Choroid plexus epithelial cell (primary cell): ENCODE measurements at regions not wholly inside any gene's neighbourhood (a gene's known extent, or its start where the extent isn't known, plus 50 kb on each side); places are given as distances from the start of the nearest gene placed in this dataset.
A peak's percentile ranks its signal among the peaks of the same experiment; 100 is the strongest.

Experiments used
- DNase-seq: peaks from one replicate; pipeline ENCODE4 v3.0.0-alpha.2; 2010; ENCODE audit warnings: low read depth
- H3K4me3 ChIP-seq: 2 replicates; pipeline ENCODE4 v1.5.1; 2011; ENCODE audit warnings: low read depth, mild to moderate bottlenecking, control low read depth, low read length, moderate library complexity
- TF ChIP-seq, protein P1 (sequence below): conservative IDR thresholded peaks from 2 replicates; pipeline ENCODE4 v1.5.1; 2011; ENCODE audit warnings: low read depth, mild to moderate bottlenecking, control low read depth, inconsistent platforms, low read length, moderate library complexity

- no peak overlapping the region for H3K4me3 ChIP-seq
- DNase-seq = no peak
- TF ChIP-seq, protein P1, sequence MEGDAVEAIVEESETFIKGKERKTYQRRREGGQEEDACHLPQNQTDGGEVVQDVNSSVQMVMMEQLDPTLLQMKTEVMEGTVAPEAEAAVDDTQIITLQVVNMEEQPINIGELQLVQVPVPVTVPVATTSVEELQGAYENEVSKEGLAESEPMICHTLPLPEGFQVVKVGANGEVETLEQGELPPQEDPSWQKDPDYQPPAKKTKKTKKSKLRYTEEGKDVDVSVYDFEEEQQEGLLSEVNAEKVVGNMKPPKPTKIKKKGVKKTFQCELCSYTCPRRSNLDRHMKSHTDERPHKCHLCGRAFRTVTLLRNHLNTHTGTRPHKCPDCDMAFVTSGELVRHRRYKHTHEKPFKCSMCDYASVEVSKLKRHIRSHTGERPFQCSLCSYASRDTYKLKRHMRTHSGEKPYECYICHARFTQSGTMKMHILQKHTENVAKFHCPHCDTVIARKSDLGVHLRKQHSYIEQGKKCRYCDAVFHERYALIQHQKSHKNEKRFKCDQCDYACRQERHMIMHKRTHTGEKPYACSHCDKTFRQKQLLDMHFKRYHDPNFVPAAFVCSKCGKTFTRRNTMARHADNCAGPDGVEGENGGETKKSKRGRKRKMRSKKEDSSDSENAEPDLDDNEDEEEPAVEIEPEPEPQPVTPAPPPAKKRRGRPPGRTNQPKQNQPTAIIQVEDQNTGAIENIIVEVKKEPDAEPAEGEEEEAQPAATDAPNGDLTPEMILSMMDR = no peak
These were observed 345.9 kb downstream of the MSX2 start for GRCh38 chr5:175070283-175070682.

GRCh38 chr5:175060257-175060656, 335.9 kb downstream of the MSX2 start:
- no peak for DNase-seq
- TF ChIP-seq, protein P1 = no peak
- no peak overlapping the region for H3K4me3 ChIP-seq

DNA sequence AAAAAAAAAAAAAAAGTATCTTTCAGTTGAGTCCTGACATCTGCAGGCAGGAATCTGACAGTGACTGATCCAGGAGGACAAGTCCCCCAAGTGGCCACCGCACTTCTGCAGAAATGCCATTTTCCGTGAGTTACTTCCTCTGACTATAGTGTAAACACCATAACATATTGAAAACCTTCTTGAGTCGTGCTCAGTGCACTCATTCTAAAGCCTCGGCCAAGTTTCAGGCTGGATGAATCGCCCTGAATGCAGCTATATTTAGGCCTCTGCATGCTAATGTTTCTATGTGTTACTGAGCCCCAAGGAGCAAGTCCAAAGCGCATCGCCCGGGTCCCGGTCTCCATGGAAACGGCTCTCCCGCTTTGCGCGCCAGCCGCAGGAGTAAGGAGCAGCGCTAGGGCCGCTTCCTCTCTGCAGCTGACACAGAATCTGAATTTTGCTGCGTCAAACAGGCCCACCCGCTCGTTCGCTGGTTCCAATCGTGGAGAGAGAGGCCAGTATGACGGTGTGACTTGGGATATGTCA, 335.4 kb downstream of the MSX2 start:
- H3K4me3 ChIP-seq = no peak overlapping the region
- DNase-seq = peak; percentile 2
- TF ChIP-seq, protein P1 = no peak

- H3K4me3 ChIP-seq = no peak overlapping the region
- TF ChIP-seq, protein P1 = no peak
- DNase-seq = no peak
These were observed 332.4 kb downstream of the MSX2 start for GRCh38 chr5:175056831-175057230.

GRCh38 chr5:175054243-175054642, 329.9 kb downstream of the MSX2 start:
- TF ChIP-seq, protein P1 = no peak
- H3K4me3 ChIP-seq = no peak overlapping the region

DNA sequence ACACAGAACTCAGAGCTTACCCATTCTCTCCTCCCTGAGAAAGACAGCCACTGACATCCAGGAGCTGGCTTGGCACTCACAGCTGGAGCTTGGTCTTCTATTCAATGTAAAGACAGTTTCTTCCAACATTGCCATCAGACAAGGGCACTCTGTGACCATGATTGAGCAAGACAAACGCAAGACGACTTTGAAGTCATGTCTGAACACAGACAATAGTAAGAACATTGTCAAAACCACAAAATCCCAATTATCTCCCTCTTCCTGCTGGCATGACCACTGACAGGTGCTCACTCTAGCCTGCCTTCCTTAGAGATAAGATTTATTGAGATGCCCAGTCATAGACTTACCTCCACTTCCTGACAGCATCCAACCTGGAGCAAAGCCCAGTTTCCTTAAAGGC, 328.0 kb downstream of the MSX2 start:
- TF ChIP-seq, protein P1 = no peak
- H3K4me3 ChIP-seq = no peak overlapping the region
- DNase-seq = no peak

More at GRCh38 chr5:175054243-175054642, 329.9 kb downstream of the MSX2 start:
- DNase-seq = no peak

DNA sequence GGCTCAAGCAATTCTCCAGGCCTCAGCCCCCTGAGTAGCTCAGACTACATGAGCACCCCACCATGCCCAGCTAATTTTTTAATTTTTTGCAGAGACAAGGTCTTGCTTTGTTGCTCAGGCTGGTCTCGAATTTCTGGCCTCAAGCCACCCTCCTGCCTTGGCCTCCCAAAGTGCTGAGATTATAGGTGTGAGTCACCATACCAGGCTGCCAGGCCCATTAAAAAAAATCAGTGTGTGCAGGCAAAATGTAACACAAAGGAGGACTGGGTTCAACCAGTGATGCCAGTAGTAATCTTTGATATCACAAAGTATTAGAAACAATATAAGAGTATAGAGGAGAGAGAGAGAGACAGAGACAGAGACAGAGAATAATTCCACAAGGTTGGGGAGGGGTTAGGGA, 322.7 kb downstream of the MSX2 start:
- no peak for DNase-seq

More for the DNA sequence above, 322.7 kb downstream of the MSX2 start:
- H3K4me3 ChIP-seq = no peak overlapping the region
- TF ChIP-seq, protein P1 = no peak
